Brain microvascular endothelial cell (primary cell): ENCODE measurements at regions not wholly inside any gene's neighbourhood (a gene's known extent, or its start where the extent isn't known, plus 50 kb on each side); places are given as distances from the start of the nearest gene placed in this dataset.
"Not testable (repeated sequence)": the region's sequence is repeated elsewhere in the genome, so short reads cannot be mapped to it uniquely, and the experiment has no call there.

Experiments
- DNase-seq: peaks from one replicate; pipeline ENCODE4 v3.0.0-alpha.2; 2020
- H3K27ac ChIP-seq: fragments of 250-450 bp; sonication (Bioruptor Pico); 2 replicates; pipeline ENCODE4 v1.5.1; 2020; ENCODE audit warnings: mild to moderate bottlenecking, moderate library complexity
- H3K27me3 ChIP-seq: fragments of 250-450 bp; sonication (Bioruptor Pico); replicated peaks from 2 replicates; pipeline ENCODE4 v1.5.1; 2020; ENCODE audit warnings: mild to moderate bottlenecking
- H3K36me3 ChIP-seq: fragments of 250-450 bp; sonication (Bioruptor Pico); replicated peaks from 2 replicates; pipeline ENCODE4 v1.5.1; 2020; ENCODE audit warnings: mild to moderate bottlenecking
- H3K4me3 ChIP-seq: 2 replicates; pipeline ENCODE4 v1.5.1; 2011; ENCODE audit warnings: low read depth, mild to moderate bottlenecking, control low read depth, low read length, moderate library complexity
- in situ Hi-C: cut with HindIII; loops from 2 replicates; pipeline ENCODE4 v1.10.0; 2017; ENCODE audit warnings: low sequenced_read_pairs, low pct_ligation_motif_present
- TF ChIP-seq, protein P1 (sequence below): IDR thresholded peaks from 2 replicates; pipeline ENCODE4 v1.5.1; 2011; ENCODE audit warnings: low read depth, mild to moderate bottlenecking, moderate library complexity, low read length, control low read depth, inconsistent platforms; ENCODE audit errors: missing control alignments

DNA sequence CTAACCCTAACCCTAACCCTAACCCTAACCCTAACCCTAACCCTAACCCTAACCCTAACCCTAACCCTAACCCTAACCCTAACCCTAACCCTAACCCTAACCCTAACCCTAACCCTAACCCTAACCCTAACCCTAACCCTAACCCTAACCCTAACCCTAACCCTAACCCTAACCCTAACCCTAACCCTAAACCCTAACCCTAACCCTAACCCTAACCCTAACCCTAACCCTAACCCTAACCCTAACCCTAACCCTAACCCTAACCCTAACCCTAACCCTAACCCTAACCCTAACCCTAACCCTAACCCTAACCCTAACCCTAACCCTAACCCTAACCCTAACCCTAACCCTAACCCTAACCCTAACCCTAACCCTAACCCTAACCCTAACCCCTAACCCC is 80.6 kb upstream of the PLEKHG4B start:
- H3K36me3 ChIP-seq, H3K4me3 ChIP-seq, DNase-seq, H3K27me3 ChIP-seq, in situ Hi-C loops, H3K27ac ChIP-seq: not testable (repeated sequence)

DNA sequence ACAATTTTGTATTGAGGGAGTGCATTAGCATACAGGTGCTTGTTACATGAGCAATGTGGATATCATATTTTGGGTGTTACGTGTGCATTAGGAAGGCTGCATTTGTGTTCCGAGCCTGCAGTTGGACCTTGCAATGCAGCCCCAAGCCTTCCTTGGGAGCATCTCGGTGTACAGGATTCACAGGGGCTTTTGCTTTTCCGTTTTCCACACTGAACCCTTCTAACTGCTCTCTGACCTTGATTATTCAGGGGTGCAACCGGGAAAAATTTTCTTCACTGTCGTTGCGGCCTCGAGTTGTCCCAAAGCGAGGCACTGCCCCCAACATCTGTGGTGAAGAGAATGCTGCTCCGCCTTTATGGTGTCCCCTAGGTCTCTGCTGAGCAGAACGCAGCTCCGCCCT is 80.1 kb upstream of the PLEKHG4B start:
- Histone ChIP-seq H3K27me3 (no peaks in the 10 kb centered on the region), H3K36me3 (no peaks in the 10 kb centered on the region), H3K4me3 (no peak overlapping the region), H3K27ac (no peak overlapping the region)
- no peak for DNase-seq
- TF ChIP-seq, protein P1, sequence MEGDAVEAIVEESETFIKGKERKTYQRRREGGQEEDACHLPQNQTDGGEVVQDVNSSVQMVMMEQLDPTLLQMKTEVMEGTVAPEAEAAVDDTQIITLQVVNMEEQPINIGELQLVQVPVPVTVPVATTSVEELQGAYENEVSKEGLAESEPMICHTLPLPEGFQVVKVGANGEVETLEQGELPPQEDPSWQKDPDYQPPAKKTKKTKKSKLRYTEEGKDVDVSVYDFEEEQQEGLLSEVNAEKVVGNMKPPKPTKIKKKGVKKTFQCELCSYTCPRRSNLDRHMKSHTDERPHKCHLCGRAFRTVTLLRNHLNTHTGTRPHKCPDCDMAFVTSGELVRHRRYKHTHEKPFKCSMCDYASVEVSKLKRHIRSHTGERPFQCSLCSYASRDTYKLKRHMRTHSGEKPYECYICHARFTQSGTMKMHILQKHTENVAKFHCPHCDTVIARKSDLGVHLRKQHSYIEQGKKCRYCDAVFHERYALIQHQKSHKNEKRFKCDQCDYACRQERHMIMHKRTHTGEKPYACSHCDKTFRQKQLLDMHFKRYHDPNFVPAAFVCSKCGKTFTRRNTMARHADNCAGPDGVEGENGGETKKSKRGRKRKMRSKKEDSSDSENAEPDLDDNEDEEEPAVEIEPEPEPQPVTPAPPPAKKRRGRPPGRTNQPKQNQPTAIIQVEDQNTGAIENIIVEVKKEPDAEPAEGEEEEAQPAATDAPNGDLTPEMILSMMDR, result no peak
- in situ Hi-C loops, result no loop called here

DNA sequence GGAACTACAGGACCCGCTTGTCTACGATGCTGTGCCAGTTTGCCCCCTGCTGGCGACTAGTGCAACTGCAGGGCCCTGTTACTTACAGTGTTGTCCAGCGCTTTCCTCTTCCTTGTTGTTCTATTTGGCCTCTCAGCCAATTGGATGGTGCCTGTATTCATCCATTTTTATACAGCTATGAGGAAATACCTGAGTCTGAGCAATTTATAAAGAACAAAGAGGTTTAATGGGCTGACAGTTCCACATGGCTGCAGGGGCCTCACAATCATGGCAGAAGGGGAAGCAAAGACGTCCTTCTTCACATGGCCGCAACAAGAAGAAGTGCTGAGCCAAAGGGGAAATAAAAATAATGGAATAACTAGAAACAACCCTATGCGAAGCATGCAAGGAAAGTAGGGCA is 78.7 kb upstream of the PLEKHG4B start:
- Histone ChIP-seq H3K4me3 (no peak overlapping the region), H3K36me3 (no peaks in the 10 kb centered on the region), H3K27me3 (no peaks in the 10 kb centered on the region), H3K27ac (no peak overlapping the region)
- TF ChIP-seq, protein P1, result no peak
- no peak for DNase-seq
- in situ Hi-C loops, result no loop called here

DNA sequence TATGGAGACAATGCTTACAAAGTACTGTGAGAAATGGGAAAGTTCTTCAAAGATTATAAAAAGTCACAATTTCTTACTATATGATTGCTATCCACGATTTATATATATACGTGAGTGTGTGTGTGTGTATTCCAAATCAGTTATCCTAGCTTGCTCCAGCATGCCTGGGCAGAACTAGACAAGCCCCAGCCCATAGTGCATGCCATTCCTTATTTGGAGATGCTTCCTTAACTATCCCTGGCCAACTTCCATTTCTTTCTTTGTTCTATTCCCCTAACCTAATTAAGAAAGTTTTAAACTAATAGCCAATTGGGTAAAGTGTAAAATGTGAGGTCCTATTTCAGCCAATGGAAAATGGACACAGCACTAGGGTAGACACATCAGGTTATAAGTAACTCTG is 77.3 kb upstream of the PLEKHG4B start:
- DNase-seq, result peak; percentile 29
- H3K4me3 ChIP-seq, result not testable (repeated sequence)

DNA sequence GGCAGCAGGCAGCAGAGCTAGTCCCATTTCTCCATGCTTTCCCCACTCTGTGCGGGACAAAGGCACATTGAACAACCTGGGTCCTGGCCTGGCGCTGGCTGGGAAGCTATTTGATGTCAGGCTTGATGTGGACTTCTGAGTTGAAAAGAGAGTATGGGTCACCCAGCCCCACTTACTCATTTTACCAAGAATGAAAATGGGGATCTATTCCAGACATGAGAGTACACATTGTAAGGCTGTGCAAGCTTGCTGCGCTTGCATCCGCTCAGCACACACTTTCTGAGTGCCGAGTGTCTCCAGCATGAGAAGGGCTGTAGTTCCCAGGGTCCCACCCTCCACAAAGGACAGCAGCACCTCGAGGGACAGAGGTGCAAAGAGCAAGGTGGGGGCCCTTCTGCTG is 71.7 kb upstream of the PLEKHG4B start:
- H3K4me3 ChIP-seq, H3K27me3 ChIP-seq, DNase-seq, in situ Hi-C loops, H3K27ac ChIP-seq, H3K36me3 ChIP-seq: not testable (repeated sequence)

More for the DNA sequence above, 77.3 kb upstream of the PLEKHG4B start:
- H3K27ac ChIP-seq, in situ Hi-C loops, H3K36me3 ChIP-seq, H3K27me3 ChIP-seq: not testable (repeated sequence)

DNA sequence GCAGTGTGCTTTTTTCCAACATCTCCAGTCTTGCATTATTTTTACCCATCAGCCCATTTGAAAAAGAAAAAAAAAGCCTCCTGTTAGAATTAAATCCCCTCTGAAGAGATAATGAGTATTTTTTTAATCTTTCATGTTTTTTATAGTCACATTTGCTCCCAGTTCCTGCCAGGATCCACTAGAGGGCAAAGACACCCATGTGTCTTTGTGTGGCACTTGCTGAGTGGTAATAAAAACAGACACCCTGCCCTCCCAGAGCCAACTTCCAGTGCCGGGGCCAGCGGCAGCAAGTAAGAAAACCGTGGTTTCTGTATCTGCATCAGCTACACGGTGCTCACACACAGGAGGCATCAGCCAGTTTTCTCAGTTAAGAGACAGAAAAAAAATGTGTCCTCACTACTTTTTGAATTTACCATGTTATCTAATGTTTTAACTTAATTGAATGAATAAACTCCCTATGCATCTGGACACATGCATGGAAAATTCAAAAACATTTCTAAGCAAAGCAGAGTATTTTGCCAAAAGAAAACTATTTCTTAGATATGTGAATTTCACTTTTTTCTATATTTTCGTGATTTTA is 70.2 kb upstream of the PLEKHG4B start:
- H3K27ac ChIP-seq, result no peak overlapping the region
- TF ChIP-seq, protein P1, result peak; percentile 66
- H3K27me3 ChIP-seq, result peaks cover 2% of the 10 kb centered on the region
- no peak overlapping the region for H3K4me3 ChIP-seq
- in situ Hi-C loops, result no loop called here
- no peaks in the 10 kb centered on the region for H3K36me3 ChIP-seq
- DNase-seq, result no peak

DNA sequence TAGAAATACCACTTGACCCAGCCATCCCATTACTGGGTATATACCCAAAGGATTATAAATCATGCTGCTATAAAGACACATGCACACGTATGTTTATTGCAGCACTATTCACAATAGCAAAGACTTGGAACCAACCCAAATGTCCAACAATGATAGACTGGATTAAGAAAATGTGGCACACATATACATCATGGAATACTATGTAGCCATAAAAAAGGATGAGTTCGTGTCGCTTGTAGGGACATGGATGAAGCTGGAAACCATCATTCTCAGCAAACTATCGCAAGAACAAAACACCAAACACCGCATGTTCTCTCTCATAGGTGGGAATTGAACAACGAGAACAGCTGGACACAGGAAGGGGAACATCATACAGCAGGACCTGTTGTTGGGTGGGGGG is 68.1 kb upstream of the PLEKHG4B start:
- in situ Hi-C loops, H3K36me3 ChIP-seq, H3K4me3 ChIP-seq, DNase-seq, H3K27ac ChIP-seq, H3K27me3 ChIP-seq: not testable (repeated sequence)

DNA sequence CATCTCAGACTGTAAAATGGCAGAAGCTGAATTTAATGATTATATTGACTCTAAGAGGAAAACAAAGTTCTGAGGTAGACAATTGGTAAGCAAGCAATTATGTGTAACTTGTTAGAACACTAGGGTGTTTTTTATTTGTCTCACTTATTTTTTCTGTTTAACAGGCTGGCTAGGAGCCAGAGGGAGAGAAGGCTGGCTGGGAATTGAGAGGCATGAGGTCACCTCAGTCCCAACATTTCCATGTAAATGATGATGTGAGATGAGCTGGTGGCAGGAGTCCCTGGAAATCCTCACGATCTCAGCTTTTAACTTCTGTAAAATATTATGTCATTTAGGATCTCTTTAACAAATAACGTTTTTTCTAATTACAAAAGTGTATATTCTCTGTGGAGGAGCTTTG is 66.9 kb upstream of the PLEKHG4B start:
- in situ Hi-C loops, H3K36me3 ChIP-seq: not testable (repeated sequence)

More for the DNA sequence above, 66.9 kb upstream of the PLEKHG4B start:
- not testable (repeated sequence) for DNase-seq, H3K4me3 ChIP-seq, H3K27me3 ChIP-seq, H3K27ac ChIP-seq
